ENCODE measurements at regions not wholly inside any gene's neighbourhood (a gene's known extent, or its start where the extent isn't known, plus 50 kb on each side); places are given as distances from the start of the nearest gene placed in this dataset.

DNA sequence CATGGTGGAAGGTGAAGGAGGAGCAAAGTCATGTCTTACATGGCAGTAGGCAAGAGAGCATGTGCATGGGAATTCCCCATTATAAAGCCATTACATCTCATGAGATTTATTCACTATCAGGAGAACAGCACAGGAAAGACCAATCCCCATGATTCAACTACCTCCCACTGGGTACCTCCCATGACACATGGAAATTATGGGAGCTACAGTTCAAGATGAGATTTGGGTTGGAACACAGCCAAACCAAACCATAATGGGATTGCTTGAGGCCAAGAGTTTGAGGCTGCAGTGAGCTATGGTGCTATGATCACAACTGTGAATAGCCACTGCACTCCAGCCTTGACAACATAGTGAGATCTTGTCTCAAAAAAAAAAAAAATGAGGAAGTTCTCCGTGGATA is 581.8 kb downstream of the TAF11L14 start:
- Histone ChIP-seq H3K4ac (ENCODE audit: low read depth, low read length) (no peak overlapping the region), H4K8ac (replicated peaks; ENCODE audit: insufficient read length, low read depth, low read length) (no peak overlapping the region), H4K91ac (ENCODE audit: insufficient read length, low read depth, low read length) (no peak overlapping the region), H3K79me1 (ENCODE audit: insufficient read depth, low read depth, low read length, poor library complexity, severe bottlenecking) (no peaks in the 10 kb centered on the region), H3K9ac (ENCODE audit: extremely low read depth, insufficient read length, low read length) (no peak overlapping the region), H3K14ac (ENCODE audit: insufficient read depth, low read length) (no peak overlapping the region), H3K23ac (ENCODE audit: insufficient read length, low read depth, low read length) (no peak overlapping the region), H3K18ac (ENCODE audit: insufficient read length, low read depth, low read length) (no peak overlapping the region), H3K79me2 (ENCODE audit: insufficient read depth, low read length) (no peaks in the 10 kb centered on the region), H3T11ph (ENCODE audit: low read length) (no peak overlapping the region), H3K9me3 (ENCODE audit: control insufficient read depth, low read depth, low read length) (no peaks in the 10 kb centered on the region), H3K4me2 (ENCODE audit: insufficient read depth, insufficient read length, low read length) (no peak overlapping the region), H3K27me3 (ENCODE audit: insufficient read depth, low read length) (no peaks in the 10 kb centered on the region), H4K20me1 (ENCODE audit: control insufficient read depth, insufficient read depth, insufficient read length) (no peaks in the 10 kb centered on the region), H3K4me1 (ENCODE audit: insufficient read depth, low read length) (no peaks in the 10 kb centered on the region), H2BK15ac (ENCODE audit: low read depth, low read length) (no peak overlapping the region), H3K27ac (ENCODE audit: insufficient read length, low read depth, low read length) (no peak overlapping the region), H3K23me2 (ENCODE audit: insufficient read length, low read depth, low read length, poor library complexity, severe bottlenecking) (no peaks in the 10 kb centered on the region), H2BK5ac (ENCODE audit: insufficient read length, low read length) (no peak overlapping the region), H3K56ac (ENCODE audit: insufficient read length, low read depth, low read length) (no peak overlapping the region), H4K5ac (ENCODE audit: insufficient read length, low read depth, low read length) (no peak overlapping the region), H2BK20ac (ENCODE audit: low read depth, low read length, poor library complexity, severe bottlenecking) (no peak overlapping the region), H2BK120ac (ENCODE audit: low read depth, low read length, poor library complexity, severe bottlenecking) (no peak overlapping the region), H2AK5ac (ENCODE audit: insufficient read length, low read length) (no peak overlapping the region), H2BK12ac (ENCODE audit: insufficient read length, low read depth, low read length) (no peak overlapping the region), H2AFZ (ENCODE audit: low read length) (no peak overlapping the region)
- Mint-ChIP-seq H3K27ac (no peak overlapping the region), H3K4me1 (peaks cover 8 to 9% of the 10 kb centered on the region in 2 experiments), H3K36me3 (ENCODE audit: insufficient read depth in 1 of 3, low read depth in 3 of 3) (peaks cover 0 to 18% (median 3%) of the 10 kb centered on the region in 3 experiments; a peak in 6 of 7 replicates), H3K9me3 (peaks cover 12 to 31% of the 10 kb centered on the region in 2 experiments), H3K4me3 (no peak overlapping the region), H3K27me3 (ENCODE audit: low read depth) (no peaks in the 10 kb centered on the region)
- no CpG with 5 or more reads among the region's 1 CpG for WGBS (ENCODE audit: extremely low coverage, insufficient read length, low lambda C conversion rate)
- no peak for TF ChIP-seq CTCF (conservative IDR thresholded peaks at IDR 0.05)
- DNase-seq = no peak

Data from H9 (cell line).